ENCODE measurements at regions not wholly inside any gene's neighbourhood (a gene's known extent, or its start where the extent isn't known, plus 50 kb on each side); places are given as distances from the start of the nearest gene placed in this dataset.

GRCh38 chr5:42889311-42889933 lies 77.7 kb upstream of the SELENOP start (continued):
- TF ChIP-seq ZBTB40 (IDR thresholded peaks at IDR 0.05) (no peak), ZBTB40 (CRISPR knock-in tag; IDR thresholded peaks at IDR 0.05) (no peak), PBX2 (CRISPR knock-in tag; IDR thresholded peaks at IDR 0.05; ENCODE audit: low read depth) (no peak), PBX2 (tag; conservative IDR thresholded peaks at IDR 0.05; ENCODE audit: low read depth) (0 out of 2 replicates have a peak, but pooled peaks have one; percentile 16), GTF2E2 (tag; IDR thresholded peaks at IDR 0.05) (no peak), ARNT (IDR thresholded peaks at IDR 0.05) (no peak), RBFOX2 (IDR thresholded peaks at IDR 0.05; ENCODE audit: low read depth, low read length) (no peak), BRD9 (IDR thresholded peaks at IDR 0.05; ENCODE audit: low read depth, partially characterized antibody) (peak; percentile 25), ERF (CRISPR knock-in tag; IDR thresholded peaks at IDR 0.05) (no peak), NEUROD1 (IDR thresholded peaks at IDR 0.05; ENCODE audit: borderline replicate concordance, low read depth, low read length, partially characterized antibody) (peak; percentile 48), POLR3G (IDR thresholded peaks at IDR 0.05; ENCODE audit: extremely low read depth, insufficient read length, insufficient replicate concordance) (no peak), ILK (tag; IDR thresholded peaks at IDR 0.05; ENCODE audit: borderline replicate concordance, low read depth) (no peak), ATF2 (CRISPR knock-in tag; IDR thresholded peaks at IDR 0.05) (no peak)

All from K562 (cell line).